Activated CD8-positive, alpha-beta T cell treated with anti-CD3 and anti-CD28 coated beads for 36 hours (primary cell): ENCODE measurements at regions not wholly inside any gene's neighbourhood (a gene's known extent, or its start where the extent isn't known, plus 50 kb on each side); places are given as distances from the start of the nearest gene placed in this dataset.

ENCODE experiments used
- ATAC-seq: fragments of 200-7000 bp; cut with Tn5 transposase; one replicate; pipeline ENCODE4 v1.10.0; 2021; ENCODE audit warnings: mild to moderate bottlenecking, moderate library complexity
- CTCF ChIA-PET: fragments of 350-600 bp; sonication (Branson Sonifier 250); formaldehyde crosslinking; loops from one replicate; lab custom pipeline; 2021; ENCODE audit warnings: antibody characterized with exemption; lab: Charles Lee
- POLR2A ChIA-PET: fragments of 350-600 bp; sonication (Branson Sonifier 250); formaldehyde crosslinking; loops from one replicate; lab custom pipeline; 2021; ENCODE audit warnings: antibody characterized with exemption; lab: Charles Lee
- DNase-seq: peaks from one replicate; pipeline ENCODE4 v3.0.0-alpha.2; 2020
- H3K27ac Mint-ChIP-seq: one replicate; pipeline ENCODE4 v1.8.0; 2021; ENCODE audit warnings: mild to moderate bottlenecking, mixed read lengths
- H3K27me3 Mint-ChIP-seq: one replicate; pipeline ENCODE4 v1.8.0; 2021; ENCODE audit warnings: mixed read lengths
- H3K36me3 Mint-ChIP-seq: one replicate; pipeline ENCODE4 v1.8.0; 2021; ENCODE audit warnings: low read depth, mixed read lengths
- H3K4me1 Mint-ChIP-seq: one replicate; pipeline ENCODE4 v1.8.0; 2021; ENCODE audit warnings: low read depth, mixed read lengths
- H3K4me3 Mint-ChIP-seq: one replicate; pipeline ENCODE4 v1.8.0; 2021; ENCODE audit warnings: mild to moderate bottlenecking, moderate library complexity, mixed read lengths
- H3K9me3 Mint-ChIP-seq: one replicate; pipeline ENCODE4 v1.8.0; 2021; ENCODE audit warnings: mixed read lengths
- CTCF ChIP-seq: fragments of 200-600 bp; IDR thresholded peaks from one replicate; pipeline ENCODE4 v1.8.0; 2022; ENCODE audit warnings: antibody characterized with exemption, mild to moderate bottlenecking
- intact Hi-C: fragments of 100-400 bp; cut with micrococcal nuclease; formaldehyde crosslinking; loops from one replicate; pipeline ENCODE4 v1.10.0; 2022

GRCh38 chr19:13556552-13556951 lies 50.3 kb upstream of the CACNA1A start:
- CTCF ChIA-PET = no interaction called here
- POLR2A ChIA-PET = no interaction called here
- Mint-ChIP-seq H3K27ac (no peak overlapping the region), H3K9me3 (no peaks in the 10 kb centered on the region), H3K36me3 (no peaks in the 10 kb centered on the region), H3K27me3 (peaks cover 22% of the 10 kb centered on the region), H3K4me1 (no peaks in the 10 kb centered on the region), H3K4me3 (no peak overlapping the region)
- DNase-seq (no peak), ATAC-seq (no peak)
- intact Hi-C loops = no loop called here
- TF ChIP-seq CTCF = no peak
